ENCODE measurements at regions not wholly inside any gene's neighbourhood (a gene's known extent, or its start where the extent isn't known, plus 50 kb on each side); places are given as distances from the start of the nearest gene placed in this dataset.

GRCh38 chr9:80282766-80283165 lies 711.0 kb downstream of the TLE4 start:
- ChIA-PET POLR2A (no interaction called here), CTCF (no interaction called here)
- no TSS peak for BruUV-seq (replicated peaks)
- Histone ChIP-seq H3K27me3 (ENCODE audit: control insufficient read depth in 2 of 2, insufficient read depth in 2 of 2, low read length in 2 of 2) (no peaks in the 10 kb centered on the region), H3K9ac (replicated peaks; ENCODE audit: extremely low read depth, insufficient read depth, low read length) (no peak overlapping the region), H2AFZ (ENCODE audit: low read depth, low read length) (no peak overlapping the region), H3K4me3 (replicated peaks in 1 of 3; ENCODE audit: insufficient read depth in 1 of 3, low read depth in 1 of 3, low read length in 3 of 3) (no peak overlapping the region), H3K36me3 (ENCODE audit: control insufficient read depth in 2 of 2, extremely low read depth in 1 of 2, insufficient read depth in 2 of 2, low read length in 2 of 2) (no peaks in the 10 kb centered on the region), H3K9me1 (replicated peaks; ENCODE audit: control insufficient read depth, extremely low read depth, insufficient read depth, low read length) (no peaks in the 10 kb centered on the region), H3K79me2 (ENCODE audit: control insufficient read depth, insufficient read depth, low read length) (no peaks in the 10 kb centered on the region), H4K20me1 (replicated peaks; ENCODE audit: control insufficient read depth, extremely low read depth, insufficient read depth, low read length) (no peaks in the 10 kb centered on the region), H3K4me1 (ENCODE audit: control insufficient read depth, extremely low read depth, insufficient read depth, low read length) (no peaks in the 10 kb centered on the region), H3K4me2 (ENCODE audit: insufficient read depth, low read length) (no peak overlapping the region), H3K27ac (ENCODE audit: insufficient read depth, low read depth, low read length) (no peak overlapping the region), H3K9me3 (replicated peaks; ENCODE audit: control insufficient read depth, insufficient read depth, low read length) (no peaks in the 10 kb centered on the region)
- TF ChIP-seq CTCF (IDR thresholded peaks at IDR 0.05; ENCODE audit: extremely low read depth in 1 of 2, insufficient read depth in 1 of 2, low read depth in 1 of 2, low read length in 2 of 2) (no peak), MYC (IDR thresholded peaks at IDR 0.05; ENCODE audit: low read depth, low read length) (no peak), POLR2A (IDR thresholded peaks at IDR 0.05; ENCODE audit: low read depth, low read length) (no peak), FOS (IDR thresholded peaks at IDR 0.05; ENCODE audit: borderline replicate concordance, insufficient read depth, low read length) (no peak), GATA2 (IDR thresholded peaks at IDR 0.05; ENCODE audit: insufficient read depth, insufficient read length, low read depth, low read length) (no peak), POLR2AphosphoS5 (IDR thresholded peaks at IDR 0.05; ENCODE audit: insufficient read depth, low read depth, low read length) (no peak), MAX (IDR thresholded peaks at IDR 0.05; ENCODE audit: insufficient read depth, insufficient read length) (no peak), JUN (IDR thresholded peaks at IDR 0.05; ENCODE audit: borderline replicate concordance, insufficient read depth, insufficient read length, low read depth) (no peak), EZH2 (IDR thresholded peaks at IDR 0.05; ENCODE audit: borderline replicate concordance, low read depth, low read length, severe bottlenecking) (no peak)
- FAIRE-seq (no peak), DNase-seq (ENCODE audit: low read depth, low spot score) (no peak)
- intact Hi-C loops (cut with micrococcal nuclease) (no loop called here), dilution Hi-C loops (cut with MboI; ENCODE audit: extremely low pct_ligation_motif_present, low sequenced_read_pairs) (no loop called here)
